ENCODE measurements at regions not wholly inside any gene's neighbourhood (a gene's known extent, or its start where the extent isn't known, plus 50 kb on each side); places are given as distances from the start of the nearest gene placed in this dataset.
A peak's percentile ranks its signal among the peaks of the same experiment; 100 is the strongest.

DNA sequence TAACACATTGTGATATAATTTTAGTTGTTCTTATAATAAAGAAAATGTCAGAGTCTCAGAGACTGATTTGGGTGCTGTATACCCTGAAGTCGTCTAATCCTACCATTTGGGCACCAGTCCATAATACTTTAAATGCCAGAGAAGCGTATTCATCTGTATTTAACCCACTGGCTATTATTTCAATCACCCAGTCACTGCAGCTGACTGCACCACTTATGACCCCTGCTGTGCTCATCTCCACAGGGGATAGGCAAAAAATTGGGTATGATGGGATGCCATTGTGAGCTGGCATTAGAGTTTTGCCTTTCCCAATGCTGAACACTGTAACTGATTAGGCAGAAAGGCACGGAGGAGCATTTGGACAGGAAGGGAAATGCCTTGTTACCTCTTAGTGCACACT is 599.7 kb downstream of the CAAP1 start (continued):
- TF ChIP-seq, protein P1, sequence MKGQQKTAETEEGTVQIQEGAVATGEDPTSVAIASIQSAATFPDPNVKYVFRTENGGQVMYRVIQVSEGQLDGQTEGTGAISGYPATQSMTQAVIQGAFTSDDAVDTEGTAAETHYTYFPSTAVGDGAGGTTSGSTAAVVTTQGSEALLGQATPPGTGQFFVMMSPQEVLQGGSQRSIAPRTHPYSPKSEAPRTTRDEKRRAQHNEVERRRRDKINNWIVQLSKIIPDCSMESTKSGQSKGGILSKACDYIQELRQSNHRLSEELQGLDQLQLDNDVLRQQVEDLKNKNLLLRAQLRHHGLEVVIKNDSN (IDR thresholded peaks at IDR 0.05; ENCODE audit: borderline replicate concordance, low read depth): no peak
- TF ChIP-seq GABPA (IDR thresholded peaks at IDR 0.05; ENCODE audit: low read depth): no peak
- TF ChIP-seq YY1 (IDR thresholded peaks at IDR 0.05; ENCODE audit: low read depth): no peak
- no peak for TF ChIP-seq NRF1 (IDR thresholded peaks at IDR 0.05; ENCODE audit: low read depth, low read length)
- no peak for TF ChIP-seq SIN3A (IDR thresholded peaks at IDR 0.05; ENCODE audit: borderline replicate concordance, low read depth, low read length)
- TF ChIP-seq MEF2A (IDR thresholded peaks at IDR 0.05; ENCODE audit: borderline replicate concordance, low read depth): 0 out of 2 replicates have a peak, but pooled peaks have one; percentile 20
- TF ChIP-seq MXI1 (IDR thresholded peaks at IDR 0.05; ENCODE audit: low read depth, low read length): no peak
- no peak for TF ChIP-seq RCOR1 (IDR thresholded peaks at IDR 0.05; ENCODE audit: low read length)
- no peak for TF ChIP-seq ELF1 (IDR thresholded peaks at IDR 0.05)
- TF ChIP-seq FOSL2 (IDR thresholded peaks at IDR 0.05; ENCODE audit: borderline replicate concordance, low read depth): peak; percentile 75

DNA sequence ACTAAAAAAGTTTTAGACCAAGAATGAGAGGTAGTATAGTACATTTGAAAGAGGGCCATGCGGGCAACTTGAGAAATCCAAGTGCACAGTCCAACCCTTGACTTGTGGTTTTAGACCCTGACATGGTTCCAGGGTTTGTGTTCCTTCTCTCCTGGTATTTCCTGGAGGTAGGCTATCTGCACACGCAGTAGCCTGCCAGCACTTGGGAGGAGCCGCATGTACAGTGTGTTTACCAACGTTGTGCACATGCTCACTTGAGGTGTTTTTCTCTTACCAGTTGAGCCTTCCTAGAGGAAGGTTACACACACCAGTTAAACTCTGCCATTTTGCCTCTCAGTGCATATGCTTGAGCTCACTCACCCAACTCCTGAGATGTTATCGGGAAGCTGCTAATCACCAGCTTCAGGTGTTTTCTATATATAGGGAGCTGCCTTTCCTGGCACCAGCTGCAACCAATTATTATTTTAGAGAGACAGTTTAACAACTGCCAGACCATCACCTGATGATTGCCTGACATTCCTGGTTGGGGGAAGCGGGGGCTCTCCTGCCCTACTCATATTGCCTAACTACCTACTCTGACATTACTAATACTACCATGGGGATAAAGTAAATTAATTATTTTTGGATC is 593.4 kb upstream of the TUSC1 start:
- H3F3A ChIP-seq (replicated peaks; ENCODE audit: insufficient read depth): peaks cover 2% of the 10 kb centered on the region
- peaks cover 1 to 5% of the 10 kb centered on the region in 2 experiments; a peak in 2 of 4 replicates for H3K4me1 ChIP-seq (ENCODE audit: control insufficient read depth in 1 of 2, insufficient read depth in 2 of 2, low read depth in 1 of 2, low read length in 1 of 2)
- DNase-seq: no peak
- 53% methylated on average over 6 of the region's 6 CpGs for WGBS (ENCODE audit: low lambda C conversion rate)
- H3K4me3 ChIP-seq (ENCODE audit: low read depth in 2 of 2, low read length in 1 of 2): no peak overlapping the region
- H3K9me2 ChIP-seq: no peaks in the 10 kb centered on the region
- CTCF ChIA-PET: no interaction called here
- no peaks in the 10 kb centered on the region for H3K9me3 ChIP-seq
- no peaks in the 10 kb centered on the region for H3K79me2 ChIP-seq (ENCODE audit: insufficient read depth)
- H3K4me2 ChIP-seq: no peak overlapping the region
- POLR2A ChIA-PET: no interaction called here
- H3K27me3 ChIP-seq (ENCODE audit: insufficient read depth): no peaks in the 10 kb centered on the region
- TF ChIP-seq, protein P2, sequence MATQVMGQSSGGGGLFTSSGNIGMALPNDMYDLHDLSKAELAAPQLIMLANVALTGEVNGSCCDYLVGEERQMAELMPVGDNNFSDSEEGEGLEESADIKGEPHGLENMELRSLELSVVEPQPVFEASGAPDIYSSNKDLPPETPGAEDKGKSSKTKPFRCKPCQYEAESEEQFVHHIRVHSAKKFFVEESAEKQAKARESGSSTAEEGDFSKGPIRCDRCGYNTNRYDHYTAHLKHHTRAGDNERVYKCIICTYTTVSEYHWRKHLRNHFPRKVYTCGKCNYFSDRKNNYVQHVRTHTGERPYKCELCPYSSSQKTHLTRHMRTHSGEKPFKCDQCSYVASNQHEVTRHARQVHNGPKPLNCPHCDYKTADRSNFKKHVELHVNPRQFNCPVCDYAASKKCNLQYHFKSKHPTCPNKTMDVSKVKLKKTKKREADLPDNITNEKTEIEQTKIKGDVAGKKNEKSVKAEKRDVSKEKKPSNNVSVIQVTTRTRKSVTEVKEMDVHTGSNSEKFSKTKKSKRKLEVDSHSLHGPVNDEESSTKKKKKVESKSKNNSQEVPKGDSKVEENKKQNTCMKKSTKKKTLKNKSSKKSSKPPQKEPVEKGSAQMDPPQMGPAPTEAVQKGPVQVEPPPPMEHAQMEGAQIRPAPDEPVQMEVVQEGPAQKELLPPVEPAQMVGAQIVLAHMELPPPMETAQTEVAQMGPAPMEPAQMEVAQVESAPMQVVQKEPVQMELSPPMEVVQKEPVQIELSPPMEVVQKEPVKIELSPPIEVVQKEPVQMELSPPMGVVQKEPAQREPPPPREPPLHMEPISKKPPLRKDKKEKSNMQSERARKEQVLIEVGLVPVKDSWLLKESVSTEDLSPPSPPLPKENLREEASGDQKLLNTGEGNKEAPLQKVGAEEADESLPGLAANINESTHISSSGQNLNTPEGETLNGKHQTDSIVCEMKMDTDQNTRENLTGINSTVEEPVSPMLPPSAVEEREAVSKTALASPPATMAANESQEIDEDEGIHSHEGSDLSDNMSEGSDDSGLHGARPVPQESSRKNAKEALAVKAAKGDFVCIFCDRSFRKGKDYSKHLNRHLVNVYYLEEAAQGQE (IDR thresholded peaks at IDR 0.05; ENCODE audit: low read depth, low read length): no peak
- TF ChIP-seq CHD2 (IDR thresholded peaks at IDR 0.05; ENCODE audit: low read length, partially characterized antibody): no peak
- no peak for TF ChIP-seq FOXM1 (IDR thresholded peaks at IDR 0.05; ENCODE audit: low read depth)
- TF ChIP-seq TEAD4 (IDR thresholded peaks at IDR 0.05; ENCODE audit: borderline replicate concordance, insufficient read depth): no peak
- TF ChIP-seq, protein P3, sequence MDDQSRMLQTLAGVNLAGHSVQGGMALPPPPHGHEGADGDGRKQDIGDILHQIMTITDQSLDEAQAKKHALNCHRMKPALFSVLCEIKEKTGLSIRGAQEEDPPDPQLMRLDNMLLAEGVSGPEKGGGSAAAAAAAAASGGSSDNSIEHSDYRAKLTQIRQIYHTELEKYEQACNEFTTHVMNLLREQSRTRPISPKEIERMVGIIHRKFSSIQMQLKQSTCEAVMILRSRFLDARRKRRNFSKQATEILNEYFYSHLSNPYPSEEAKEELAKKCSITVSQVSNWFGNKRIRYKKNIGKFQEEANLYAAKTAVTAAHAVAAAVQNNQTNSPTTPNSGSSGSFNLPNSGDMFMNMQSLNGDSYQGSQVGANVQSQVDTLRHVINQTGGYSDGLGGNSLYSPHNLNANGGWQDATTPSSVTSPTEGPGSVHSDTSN (IDR thresholded peaks at IDR 0.05): no peak
- TF ChIP-seq, protein P4, sequence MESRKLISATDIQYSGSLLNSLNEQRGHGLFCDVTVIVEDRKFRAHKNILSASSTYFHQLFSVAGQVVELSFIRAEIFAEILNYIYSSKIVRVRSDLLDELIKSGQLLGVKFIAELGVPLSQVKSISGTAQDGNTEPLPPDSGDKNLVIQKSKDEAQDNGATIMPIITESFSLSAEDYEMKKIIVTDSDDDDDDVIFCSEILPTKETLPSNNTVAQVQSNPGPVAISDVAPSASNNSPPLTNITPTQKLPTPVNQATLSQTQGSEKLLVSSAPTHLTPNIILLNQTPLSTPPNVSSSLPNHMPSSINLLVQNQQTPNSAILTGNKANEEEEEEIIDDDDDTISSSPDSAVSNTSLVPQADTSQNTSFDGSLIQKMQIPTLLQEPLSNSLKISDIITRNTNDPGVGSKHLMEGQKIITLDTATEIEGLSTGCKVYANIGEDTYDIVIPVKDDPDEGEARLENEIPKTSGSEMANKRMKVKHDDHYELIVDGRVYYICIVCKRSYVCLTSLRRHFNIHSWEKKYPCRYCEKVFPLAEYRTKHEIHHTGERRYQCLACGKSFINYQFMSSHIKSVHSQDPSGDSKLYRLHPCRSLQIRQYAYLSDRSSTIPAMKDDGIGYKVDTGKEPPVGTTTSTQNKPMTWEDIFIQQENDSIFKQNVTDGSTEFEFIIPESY (IDR thresholded peaks at IDR 0.05; ENCODE audit: borderline replicate concordance, low read depth): no peak
- TF ChIP-seq NRF1 (IDR thresholded peaks at IDR 0.05; ENCODE audit: low read depth, low read length): no peak
- TF ChIP-seq, protein P1 (IDR thresholded peaks at IDR 0.05; ENCODE audit: borderline replicate concordance, low read depth): no peak
- TF ChIP-seq RXRA (IDR thresholded peaks at IDR 0.05; ENCODE audit: borderline replicate concordance, low read depth): no peak
- TF ChIP-seq GABPA (IDR thresholded peaks at IDR 0.05; ENCODE audit: low read depth): no peak
- no peak for TF ChIP-seq EZH2phosphoT487 (IDR thresholded peaks at IDR 0.05; ENCODE audit: borderline replicate concordance, low read depth)
- no peak for TF ChIP-seq RAD21 (IDR thresholded peaks at IDR 0.05; ENCODE audit: low read length)
- no peak for TF ChIP-seq TAF1 (IDR thresholded peaks at IDR 0.05; ENCODE audit: borderline replicate concordance, low read depth, low read length)
- no peak for TF ChIP-seq RCOR1 (IDR thresholded peaks at IDR 0.05; ENCODE audit: low read length)
- no peak for TF ChIP-seq NFIC (IDR thresholded peaks at IDR 0.05; ENCODE audit: borderline replicate concordance)
- TF ChIP-seq SMC3 (IDR thresholded peaks at IDR 0.05; ENCODE audit: low read depth, low read length): no peak
- TF ChIP-seq POLR2AphosphoS5 (IDR thresholded peaks at IDR 0.05; ENCODE audit: low read depth, low read length): no peak
- no peaks in the 10 kb centered on the region for H4K20me1 ChIP-seq (ENCODE audit: insufficient read depth)
- no peak overlapping the region for H3K9ac ChIP-seq
- no peak overlapping the region for H3K27ac ChIP-seq (ENCODE audit: low read depth in 2 of 2, low read length in 1 of 2)
- no peak overlapping the region for H2AFZ ChIP-seq (ENCODE audit: low read depth)
- H3K36me3 ChIP-seq (replicated peaks in 1 of 2; ENCODE audit: control insufficient read depth in 1 of 2, insufficient read depth in 2 of 2, low read length in 1 of 2): no peaks in the 10 kb centered on the region

Data from SK-N-SH (cell line).